SK-N-SH (cell line): ENCODE measurements at regions not wholly inside any gene's neighbourhood (a gene's known extent, or its start where the extent isn't known, plus 50 kb on each side); places are given as distances from the start of the nearest gene placed in this dataset.

Experiments
- CTCF ChIA-PET: fragments of 300-600, 350-600 bp; formaldehyde crosslinking; extraction: SDS; loops from one replicate; lab custom pipeline; 2021; lab: Yijun Ruan, JAX
- POLR2A ChIA-PET: fragments of 350-600 bp; sonication (Branson Sonifier 250); formaldehyde crosslinking; extraction: SDS; loops from one replicate; lab custom pipeline; 2020; ENCODE audit warnings: antibody characterized with exemption, inconsistent platforms; lab: Yijun Ruan, JAX
- DNase-seq: peaks from one replicate; pipeline ENCODE4 v3.0.0; 2012
- H2AFZ ChIP-seq: fragments of 200-600 bp; sonication (generic); 2 replicates; pipeline ENCODE4 v1.8.1; 2016; ENCODE audit warnings: antibody characterized with exemption, mild to moderate bottlenecking, low read depth
- H3F3A ChIP-seq: fragments of 200-600 bp; sonication (generic); replicated peaks from 2 replicates; pipeline ENCODE3; 2016; ENCODE audit warnings: antibody characterized with exemption, mild to moderate bottlenecking; ENCODE audit not compliant: insufficient read depth
- H3K27ac ChIP-seq, 2 experiments: fragments of 200-500 bp in 1 of 2; fragments of 200-600 bp in 1 of 2; sonication (Bioruptor generic) in 1 of 2; sonication (generic), shearing (Covaris generic) in 1 of 2; 2 replicates each; pipeline versions ENCODE4 v1.5.1 to v1.6.1; 2014 to 2016; ENCODE audit warnings: low read depth in 2 of 2, inconsistent platforms in 1 of 2, low read length in 1 of 2, mild to moderate bottlenecking in 1 of 2, mixed read lengths in 1 of 2
- H3K27me3 ChIP-seq: fragments of 200-600 bp; sonication (generic), shearing (Covaris generic); 2 replicates; pipeline ENCODE4 v1.6.1; 2016; ENCODE audit warnings: mixed run types; ENCODE audit not compliant: insufficient read depth
- H3K36me3 ChIP-seq, 2 experiments: fragments of 200-500 bp in 1 of 2; fragments of 200-600 bp in 1 of 2; sonication (Bioruptor generic) in 1 of 2; sonication (generic) in 1 of 2; replicated peaks in 1 of 2; 2 replicates each; pipeline versions ENCODE3 to v1.5.1; 2014 to 2016; ENCODE audit warnings: low read length in 1 of 2, mild to moderate bottlenecking in 1 of 2; ENCODE audit not compliant: insufficient read depth in 2 of 2, control insufficient read depth in 1 of 2
- H3K4me1 ChIP-seq, 2 experiments: fragments of 200-500 bp in 1 of 2; fragments of 200-600 bp in 1 of 2; sonication (Bioruptor generic) in 1 of 2; sonication (generic), shearing (Covaris generic) in 1 of 2; 2 replicates each; pipeline versions ENCODE4 v1.5.1 to v1.6.1; 2014 to 2016; ENCODE audit warnings: low read depth in 1 of 2, low read length in 1 of 2, mixed run types in 1 of 2; ENCODE audit not compliant: insufficient read depth in 2 of 2, control insufficient read depth in 1 of 2
- H3K4me2 ChIP-seq: fragments of 200-600 bp; sonication (generic), shearing (Covaris generic); 2 replicates; pipeline ENCODE4 v1.6.1; 2017; ENCODE audit warnings: mixed run types
- H3K4me3 ChIP-seq, 2 experiments: fragments of 200-500 bp in 1 of 2; fragments of 200-600 bp in 1 of 2; sonication (Bioruptor generic) in 1 of 2; sonication (generic), shearing (Covaris generic) in 1 of 2; 2 replicates each; pipeline versions ENCODE4 v1.5.1 to v1.8.1; 2014 to 2016; ENCODE audit warnings: low read depth in 2 of 2, inconsistent platforms in 1 of 2, low read length in 1 of 2, mild to moderate bottlenecking in 1 of 2, mixed read lengths in 1 of 2, moderate library complexity in 1 of 2
- H3K79me2 ChIP-seq: fragments of 200-600 bp; sonication (generic); 2 replicates; pipeline ENCODE4 v1.8.1; 2017; ENCODE audit warnings: mild to moderate bottlenecking; ENCODE audit not compliant: insufficient read depth
- H3K9ac ChIP-seq: fragments of 200-600 bp; sonication (generic); 2 replicates; pipeline ENCODE4 v1.6.1; 2017; ENCODE audit warnings: mixed run types
- H3K9me2 ChIP-seq: fragments of 200-600 bp; sonication (generic); 2 replicates; pipeline ENCODE4 v1.6.1; 2017; ENCODE audit warnings: mixed run types
- H3K9me3 ChIP-seq: fragments of 200-600 bp; sonication (generic); 2 replicates; pipeline ENCODE4 v1.6.1; 2017; ENCODE audit warnings: mixed run types, mild to moderate bottlenecking, moderate library complexity
- H4K20me1 ChIP-seq: fragments of 200-600 bp; sonication (generic); 2 replicates; pipeline ENCODE4 v1.6.1; 2017; ENCODE audit warnings: mild to moderate bottlenecking, mixed run types; ENCODE audit not compliant: insufficient read depth
- ELF1 ChIP-seq: IDR thresholded peaks from 2 replicates; pipeline ENCODE4 v1.4.0; 2012
- EP300 ChIP-seq, 2 experiments: IDR thresholded peaks; 2 replicates each; pipeline versions ENCODE4 v1.4.0 to v1.6.1; 2012; ENCODE audit warnings: borderline replicate concordance in 1 of 2, low read depth in 1 of 2, low read length in 1 of 2
- EZH2phosphoT487 ChIP-seq: fragments of 200-600 bp; sonication (generic); IDR thresholded peaks from 2 replicates; pipeline ENCODE4 v1.6.1; 2017; ENCODE audit warnings: low read depth, mixed run types, mild to moderate bottlenecking, antibody characterized with exemption, moderate library complexity, borderline replicate concordance
- FOSL2 ChIP-seq: IDR thresholded peaks from 2 replicates; pipeline ENCODE4 v1.4.0; 2012; ENCODE audit warnings: low read depth, mild to moderate bottlenecking, moderate library complexity, borderline replicate concordance
- FOXM1 ChIP-seq: IDR thresholded peaks from 2 replicates; pipeline ENCODE4 v1.4.0; 2012; ENCODE audit warnings: low read depth, mild to moderate bottlenecking
- GATA2 ChIP-seq: sonication (generic); formaldehyde crosslinking; IDR thresholded peaks from 2 replicates; pipeline ENCODE4 v1.5.0; 2020; ENCODE audit warnings: mild to moderate bottlenecking, missing genetic modification reagents
- JUND ChIP-seq: IDR thresholded peaks from 2 replicates; pipeline ENCODE4 v1.4.0; 2012
- REST ChIP-seq: IDR thresholded peaks from 2 replicates; pipeline ENCODE4 v1.6.1; 2012; ENCODE audit warnings: mild to moderate bottlenecking, low read depth, low read length, moderate library complexity
- RFX5 ChIP-seq: IDR thresholded peaks from 2 replicates; pipeline ENCODE4 v1.6.1; 2012; ENCODE audit warnings: mild to moderate bottlenecking, improper control_type of control experiment, low read length
- RXRA ChIP-seq: IDR thresholded peaks from 2 replicates; pipeline ENCODE4 v1.4.0; 2012; ENCODE audit warnings: low read depth, mild to moderate bottlenecking, borderline replicate concordance
- TCF12 ChIP-seq: IDR thresholded peaks from 2 replicates; pipeline ENCODE4 v1.4.0; 2012
- YY1 ChIP-seq: IDR thresholded peaks from 2 replicates; pipeline ENCODE4 v1.4.0; 2012; ENCODE audit warnings: low read depth, mild to moderate bottlenecking
- WGBS: methylation state at CpG from one replicate; pipeline ENCODE4 v1.1.6; 2017; ENCODE audit warnings: low lambda C conversion rate; 5-methylcytosine and 5-hydroxymethylcytosine counted together
- TF ChIP-seq, protein P1 (sequence below): IDR thresholded peaks from 2 replicates; pipeline ENCODE4 v1.4.0; 2012; ENCODE audit warnings: low read depth

DNA sequence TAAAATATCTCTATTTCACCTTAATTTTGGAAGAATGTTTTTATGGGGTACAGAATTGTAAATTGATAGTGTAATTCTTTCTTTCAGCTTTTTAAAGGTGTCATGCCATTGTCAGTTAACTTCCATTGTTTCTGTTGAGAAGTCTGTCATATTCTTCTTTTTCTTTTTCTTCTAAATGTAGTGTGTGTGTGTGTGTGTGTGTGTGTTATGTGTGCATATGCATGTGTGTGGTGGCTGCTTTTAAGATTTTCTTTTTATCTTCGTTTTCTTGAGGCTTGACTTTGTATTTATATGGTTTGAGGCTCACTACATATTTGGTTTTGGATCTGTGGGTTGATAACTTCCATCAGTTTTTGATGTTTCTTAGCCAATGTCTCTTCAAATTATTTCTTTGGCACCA lies 176.5 kb downstream of the OGFRL1 start:
- H3K9me3 ChIP-seq: peaks cover 19% of the 10 kb centered on the region; the same call in 1 of the 2 replicates
- no peaks in the 10 kb centered on the region for H4K20me1 ChIP-seq
- H3K9ac ChIP-seq: no peak overlapping the region
- no peaks in the 10 kb centered on the region for H3K9me2 ChIP-seq
- CTCF ChIA-PET: interaction anchor here (0.6 kb wide), 1 partner anchor 52 kb away, joined by 3 read pairs; no protein-coding TSS in a partner anchor
- DNase-seq: no peak
- H3F3A ChIP-seq: peaks cover 24% of the 10 kb centered on the region
- WGBS: 0% methylated on average over 1 of the region's 1 CpG
- no peaks in the 10 kb centered on the region for H3K27me3 ChIP-seq
- TF ChIP-seq EP300 (IDR thresholded peaks at IDR 0.05; ENCODE audit: borderline replicate concordance in 1 of 2, low read depth in 1 of 2, low read length in 1 of 2): no peak
- TF ChIP-seq FOSL2: no peak
- TF ChIP-seq, protein P1, sequence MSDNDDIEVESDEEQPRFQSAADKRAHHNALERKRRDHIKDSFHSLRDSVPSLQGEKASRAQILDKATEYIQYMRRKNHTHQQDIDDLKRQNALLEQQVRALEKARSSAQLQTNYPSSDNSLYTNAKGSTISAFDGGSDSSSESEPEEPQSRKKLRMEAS: no peak
- TF ChIP-seq GATA2: no peak
- TF ChIP-seq JUND: no peak
- no peak for TF ChIP-seq FOXM1
- no peaks in the 10 kb centered on the region for H3K79me2 ChIP-seq
- H2AFZ ChIP-seq: no peak overlapping the region
- H3K4me2 ChIP-seq: no peak overlapping the region
- H3K4me1 ChIP-seq: no peaks in the 10 kb centered on the region; a peak in 1 of 4 replicates
- POLR2A ChIA-PET: no interaction called here
- no peak overlapping the region for H3K4me3 ChIP-seq
- H3K36me3 ChIP-seq: no peaks in the 10 kb centered on the region
- H3K27ac ChIP-seq: no peak overlapping the region

GRCh38 chr6:71466362-71466761 lies 177.8 kb downstream of the OGFRL1 start:
- no peaks in the 10 kb centered on the region for H3K79me2 ChIP-seq
- no peak overlapping the region for H3K4me3 ChIP-seq
- H3F3A ChIP-seq: peaks cover 24% of the 10 kb centered on the region
- no peaks in the 10 kb centered on the region for H4K20me1 ChIP-seq
- POLR2A ChIA-PET: no interaction called here
- no peaks in the 10 kb centered on the region for H3K27me3 ChIP-seq
- H3K9me2 ChIP-seq: no peaks in the 10 kb centered on the region
- no peaks in the 10 kb centered on the region; a peak in 1 of 4 replicates for H3K4me1 ChIP-seq
- no peak overlapping the region for H3K4me2 ChIP-seq
- 71% methylated on average over 1 of the region's 1 CpG for WGBS
- H3K36me3 ChIP-seq: peaks cover 0 to 2% of the 10 kb centered on the region in 2 experiments
- TF ChIP-seq RFX5 (no peak), RXRA (no peak), ELF1 (no peak), FOXM1 (no peak), JUND (no peak), EZH2phosphoT487 (no peak), YY1 (no peak), TCF12 (no peak), REST (no peak)
- TF ChIP-seq, all 33 proteins: peak for 0
- Histone ChIP-seq H3K9ac (no peak overlapping the region), H3K9me3 (peaks cover 24% of the 10 kb centered on the region; the same call in 1 of the 2 replicates), H2AFZ (no peak overlapping the region), H3K27ac (no peak overlapping the region)
- DNase-seq: no peak
- CTCF ChIA-PET: no interaction called here
